Natural killer cell (primary cell): ENCODE measurements at regions not wholly inside any gene's neighbourhood (a gene's known extent, or its start where the extent isn't known, plus 50 kb on each side); places are given as distances from the start of the nearest gene placed in this dataset.

ENCODE experiments used
- ATAC-seq, 3 donors: fragments of 150-1000 bp in 2 of 3; fragments of 200-7000 bp in 1 of 3; cut with Tn5 transposase; 1 replicate in 1 of 3; 2 replicates in 2 of 3; pipeline ENCODE4 v1.10.0; 2021; ENCODE audit warnings: mild to moderate bottlenecking in 2 of 3, moderate library complexity in 2 of 3
- DNase-seq, 2 donors: peaks; one replicate each; pipeline versions ENCODE4 v3.0.0 to v3.0.0-alpha.2; 2013 to 2021; ENCODE audit warnings: mixed read lengths in 1 of 2
- H3K27ac ChIP-seq: one replicate; pipeline ENCODE4 v1.5.1; 2013; ENCODE audit warnings: mild to moderate bottlenecking, low read length
- H3K27me3 ChIP-seq: one replicate; pipeline ENCODE4 v1.6.1; 2013; ENCODE audit warnings: low read length; ENCODE audit not compliant: control insufficient read depth, insufficient read depth
- H3K36me3 ChIP-seq: one replicate; pipeline ENCODE4 v1.6.1; 2013; ENCODE audit warnings: low read length; ENCODE audit not compliant: control insufficient read depth, insufficient read depth
- H3K4me1 ChIP-seq: one replicate; pipeline ENCODE4 v1.6.1; 2013; ENCODE audit warnings: low read length; ENCODE audit not compliant: control insufficient read depth, insufficient read depth
- H3K4me3 ChIP-seq: one replicate; pipeline ENCODE4 v1.5.1; 2013; ENCODE audit warnings: low read length
- H3K9me3 ChIP-seq: one replicate; pipeline ENCODE4 v1.6.1; 2013; ENCODE audit warnings: low read length; ENCODE audit not compliant: control insufficient read depth, insufficient read depth
- H3K27ac Mint-ChIP-seq, 2 donors: one replicate each; pipeline ENCODE4 v1.8.0; 2022; ENCODE audit warnings: mild to moderate bottlenecking in 2 of 2, mixed read lengths in 2 of 2, moderate library complexity in 1 of 2
- H3K27me3 Mint-ChIP-seq, 2 donors: one replicate each; pipeline ENCODE4 v1.8.0; 2022; ENCODE audit warnings: low read depth in 2 of 2, mixed read lengths in 2 of 2
- H3K36me3 Mint-ChIP-seq: one replicate; pipeline ENCODE4 v1.8.0; 2022; ENCODE audit warnings: mixed read lengths
- H3K4me1 Mint-ChIP-seq, 2 donors: one replicate each; pipeline ENCODE4 v1.8.0; 2022; ENCODE audit warnings: mixed read lengths in 2 of 2
- H3K4me3 Mint-ChIP-seq: one replicate; pipeline ENCODE4 v1.8.0; 2022; ENCODE audit warnings: mild to moderate bottlenecking, moderate library complexity, mixed read lengths
- H3K9me3 Mint-ChIP-seq, 2 donors: one replicate each; pipeline ENCODE4 v1.8.0; 2022; ENCODE audit warnings: mixed read lengths in 2 of 2
- WGBS: methylation state at CpG from one replicate; pipeline ENCODE4 v1.1.7; 2013; ENCODE audit warnings: missing lambda C conversion rate; ENCODE audit not compliant: insufficient coverage; 5-methylcytosine and 5-hydroxymethylcytosine counted together
- intact Hi-C: fragments of 100-400 bp; cut with micrococcal nuclease; formaldehyde crosslinking; loops from one replicate; pipeline ENCODE4 v1.14.2; 2022
- TF ChIP-seq, protein P1 (sequence below): fragments of 200-600 bp; IDR thresholded peaks from one replicate; pipeline ENCODE4 v1.8.0; 2022; ENCODE audit warnings: antibody characterized with exemption

DNA sequence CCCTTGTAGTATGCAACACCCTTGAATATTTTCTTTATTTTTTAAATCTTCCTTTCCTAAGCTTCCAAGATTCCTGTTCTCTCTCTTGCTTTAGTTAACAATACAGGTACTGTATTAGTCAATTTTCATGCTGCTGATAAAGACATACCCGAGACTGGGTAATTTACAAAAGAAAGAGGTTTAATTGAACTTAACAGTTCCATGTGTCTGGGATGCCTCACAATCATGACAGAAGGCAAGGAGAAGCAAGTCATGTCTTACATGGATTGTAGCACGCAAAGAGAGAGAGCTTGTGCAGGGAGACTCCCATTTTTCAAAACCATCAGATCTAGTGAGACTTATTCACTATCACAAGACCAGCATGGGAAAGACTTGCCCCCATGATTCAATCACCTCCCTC lies 1024.3 kb downstream of the PCDH9 start:
- H3K36me3 ChIP-seq = no peaks in the 10 kb centered on the region
- 88% methylated on average over 2 of the region's 2 CpGs for WGBS
- no peaks in the 10 kb centered on the region for H3K27me3 ChIP-seq
- Mint-ChIP-seq H3K36me3 (no peaks in the 10 kb centered on the region), H3K4me1 (peaks cover 0 to under 1% of the 10 kb centered on the region in 2 donors), H3K9me3 (no peaks in the 10 kb centered on the region), H3K27me3 (no peaks in the 10 kb centered on the region), H3K27ac (no peak overlapping the region), H3K4me3 (no peak overlapping the region)
- H3K9me3 ChIP-seq = no peaks in the 10 kb centered on the region
- no peak overlapping the region for H3K4me3 ChIP-seq
- ATAC-seq = no peak
- intact Hi-C loops = no loop called here
- TF ChIP-seq, protein P1, sequence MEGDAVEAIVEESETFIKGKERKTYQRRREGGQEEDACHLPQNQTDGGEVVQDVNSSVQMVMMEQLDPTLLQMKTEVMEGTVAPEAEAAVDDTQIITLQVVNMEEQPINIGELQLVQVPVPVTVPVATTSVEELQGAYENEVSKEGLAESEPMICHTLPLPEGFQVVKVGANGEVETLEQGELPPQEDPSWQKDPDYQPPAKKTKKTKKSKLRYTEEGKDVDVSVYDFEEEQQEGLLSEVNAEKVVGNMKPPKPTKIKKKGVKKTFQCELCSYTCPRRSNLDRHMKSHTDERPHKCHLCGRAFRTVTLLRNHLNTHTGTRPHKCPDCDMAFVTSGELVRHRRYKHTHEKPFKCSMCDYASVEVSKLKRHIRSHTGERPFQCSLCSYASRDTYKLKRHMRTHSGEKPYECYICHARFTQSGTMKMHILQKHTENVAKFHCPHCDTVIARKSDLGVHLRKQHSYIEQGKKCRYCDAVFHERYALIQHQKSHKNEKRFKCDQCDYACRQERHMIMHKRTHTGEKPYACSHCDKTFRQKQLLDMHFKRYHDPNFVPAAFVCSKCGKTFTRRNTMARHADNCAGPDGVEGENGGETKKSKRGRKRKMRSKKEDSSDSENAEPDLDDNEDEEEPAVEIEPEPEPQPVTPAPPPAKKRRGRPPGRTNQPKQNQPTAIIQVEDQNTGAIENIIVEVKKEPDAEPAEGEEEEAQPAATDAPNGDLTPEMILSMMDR = no peak
- no peak for DNase-seq
- H3K27ac ChIP-seq = no peak overlapping the region
- no peaks in the 10 kb centered on the region for H3K4me1 ChIP-seq

DNA sequence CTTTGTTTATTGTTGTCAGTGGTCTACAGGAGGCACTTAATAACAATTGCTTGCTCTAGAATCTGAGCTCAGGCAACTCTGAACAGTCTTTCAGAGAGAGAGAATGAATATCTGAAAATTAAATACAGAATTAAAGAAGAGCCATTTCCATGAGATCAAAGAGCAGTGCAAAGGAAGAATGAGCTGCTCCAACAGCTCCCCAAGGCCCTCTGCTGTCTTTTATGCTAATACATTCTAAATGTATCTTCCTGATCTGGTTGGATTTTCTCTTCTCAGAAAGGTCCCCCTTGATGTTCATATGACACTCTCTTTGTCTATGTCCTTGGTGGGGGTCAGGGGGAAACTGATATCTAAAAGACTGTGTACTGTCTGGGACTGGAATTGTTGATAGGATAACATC lies 1029.6 kb downstream of the PCDH9 start:
- Histone ChIP-seq H3K36me3 (no peaks in the 10 kb centered on the region), H3K9me3 (no peaks in the 10 kb centered on the region), H3K27me3 (no peaks in the 10 kb centered on the region), H3K27ac (no peak overlapping the region), H3K4me1 (no peaks in the 10 kb centered on the region), H3K4me3 (no peak overlapping the region)
- TF ChIP-seq, protein P1 = peak; percentile 20
- Mint-ChIP-seq H3K36me3 (no peaks in the 10 kb centered on the region), H3K4me3 (no peak overlapping the region), H3K27ac (no peak overlapping the region), H3K4me1 (peaks cover 0 to 6% of the 10 kb centered on the region in 2 donors), H3K27me3 (no peaks in the 10 kb centered on the region), H3K9me3 (no peaks in the 10 kb centered on the region)
- ATAC-seq (peak in 1 of 3 donors; percentile 46), DNase-seq (no peak)
- intact Hi-C loops = no loop called here

DNA sequence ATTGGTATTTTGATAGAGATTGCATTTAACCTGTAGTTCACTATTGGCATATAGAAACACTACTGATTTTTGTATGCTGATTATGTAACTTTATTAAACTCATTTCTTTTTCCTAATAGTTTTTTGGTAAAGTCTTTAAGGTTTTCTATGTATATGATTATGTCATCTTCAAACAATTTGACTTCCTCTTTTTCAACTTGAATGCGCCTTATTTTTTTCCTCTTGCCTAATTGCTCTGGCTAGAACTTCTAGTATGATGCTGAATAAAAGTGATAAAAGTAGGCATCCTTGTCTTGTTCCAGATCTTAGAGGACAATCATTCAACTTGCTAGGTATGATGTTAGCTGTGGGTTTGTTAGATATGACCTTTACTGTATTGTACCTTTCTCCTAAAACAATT lies 1034.9 kb downstream of the PCDH9 start:
- Mint-ChIP-seq H3K27me3 (no peaks in the 10 kb centered on the region), H3K4me3 (no peak overlapping the region), H3K4me1 (no peaks in the 10 kb centered on the region), H3K27ac (no peak overlapping the region), H3K9me3 (no peaks in the 10 kb centered on the region), H3K36me3 (no peaks in the 10 kb centered on the region)
- DNase-seq (no peak), ATAC-seq (no peak)
- no peak overlapping the region for H3K27ac ChIP-seq
- TF ChIP-seq, protein P1 = no peak
- H3K36me3 ChIP-seq = no peaks in the 10 kb centered on the region
- intact Hi-C loops = no loop called here
- no peaks in the 10 kb centered on the region for H3K27me3 ChIP-seq
- no peaks in the 10 kb centered on the region for H3K4me1 ChIP-seq
- WGBS = 57% methylated on average over 1 of the region's 1 CpG
- H3K4me3 ChIP-seq = no peak overlapping the region
- no peaks in the 10 kb centered on the region for H3K9me3 ChIP-seq

DNA sequence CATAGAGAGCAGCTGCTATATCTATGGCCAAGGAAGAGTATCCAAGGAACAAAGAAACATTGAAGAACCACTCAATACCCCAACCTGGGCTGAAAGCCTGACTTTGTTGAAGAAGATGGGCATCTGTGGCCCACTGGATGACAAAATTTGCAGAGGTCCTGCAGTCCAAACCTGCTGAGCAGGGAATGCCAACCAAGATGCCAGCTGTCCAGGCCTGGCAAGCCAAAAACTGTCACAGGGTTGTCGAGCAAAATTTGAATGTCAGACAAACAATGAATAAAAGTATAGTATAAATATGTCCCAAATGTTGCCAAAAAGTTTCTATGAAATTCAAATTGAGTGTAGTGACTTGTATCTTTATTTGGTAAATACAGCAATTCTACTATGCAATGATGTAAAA lies 1040.2 kb downstream of the PCDH9 start:
- H3K4me1 Mint-ChIP-seq = no peaks in the 10 kb centered on the region
- peaks cover 0 to 2% of the 10 kb centered on the region in 2 donors for H3K27me3 Mint-ChIP-seq
- no peak overlapping the region for H3K4me3 ChIP-seq
- H3K27ac ChIP-seq = no peak overlapping the region
- no peaks in the 10 kb centered on the region for H3K36me3 Mint-ChIP-seq
- 0% methylated on average over 1 of the region's 1 CpG for WGBS
- DNase-seq = no peak
- H3K36me3 ChIP-seq = no peaks in the 10 kb centered on the region
- H3K27me3 ChIP-seq = no peaks in the 10 kb centered on the region
- ATAC-seq = no peak
- H3K4me1 ChIP-seq = no peaks in the 10 kb centered on the region
- no peak overlapping the region for H3K27ac Mint-ChIP-seq
- H3K9me3 ChIP-seq = no peaks in the 10 kb centered on the region
- H3K4me3 Mint-ChIP-seq = no peak overlapping the region
- no peaks in the 10 kb centered on the region for H3K9me3 Mint-ChIP-seq
- TF ChIP-seq, protein P1 = no peak
- intact Hi-C loops = no loop called here
